ENCODE measurements at regions not wholly inside any gene's neighbourhood (a gene's known extent, or its start where the extent isn't known, plus 50 kb on each side); places are given as distances from the start of the nearest gene placed in this dataset.
"Not testable (repeated sequence)": the region's sequence is repeated elsewhere in the genome, so short reads cannot be mapped to it uniquely, and the experiment has no call there.

- DNase-seq (no peak), ATAC-seq (no peak)
- Histone ChIP-seq H3K4me1 (no peaks in the 10 kb centered on the region), H3K27me3 (peaks cover 0 to 39% (median 2%) of the 10 kb centered on the region in 9 donors), H3K4me3 (no peak overlapping the region), H3K27ac (no peak overlapping the region), H3K9me3 (peaks cover 0 to 15% (median 0%) of the 10 kb centered on the region in 12 donors), H3K36me3 (no peaks in the 10 kb centered on the region)
- TF ChIP-seq CTCF (IDR thresholded peaks at IDR 0.05) (peak in 4 of 12 donors; percentile 8 to 30 (median 18)), POLR2A (IDR thresholded peaks at IDR 0.05) (no peak)
- intact Hi-C loops (cut with DNase I): no loop called here
Measured at GRCh38 chr11:134592391-134592990, 180.4 kb upstream of the B3GAT1 start.

DNA sequence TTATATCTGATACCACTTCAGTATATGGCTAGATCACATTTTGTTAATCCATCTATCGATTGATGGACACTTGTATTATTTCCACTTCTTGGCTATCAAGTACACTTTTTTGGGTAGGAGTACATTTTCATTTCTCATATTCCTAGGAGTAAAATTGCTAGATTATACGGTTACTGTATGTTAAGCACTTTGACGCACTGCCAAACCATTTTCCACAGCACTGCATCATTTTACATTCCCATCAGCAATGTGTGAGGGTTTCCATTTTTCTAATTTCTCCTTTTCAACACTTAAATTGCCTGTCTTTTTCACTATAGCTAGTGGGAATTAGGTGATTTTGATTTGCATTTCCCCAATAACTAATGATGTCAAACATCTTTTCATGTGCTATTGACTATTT, 179.3 kb upstream of the B3GAT1 start:
- DNase-seq: no peak
- ATAC-seq: no peak
- Histone ChIP-seq H3K9me3 (peaks cover 0 to 15% (median 0%) of the 10 kb centered on the region in 12 donors), H3K27me3 (peaks cover 0 to 39% (median 2%) of the 10 kb centered on the region in 9 donors), H3K27ac (no peak overlapping the region), H3K36me3 (no peaks in the 10 kb centered on the region), H3K4me1 (no peaks in the 10 kb centered on the region), H3K4me3 (no peak overlapping the region)
- intact Hi-C loops (cut with DNase I): no loop called here
- TF ChIP-seq CTCF (IDR thresholded peaks at IDR 0.05) (no peak), POLR2A (IDR thresholded peaks at IDR 0.05) (no peak)
- WGBS, 4 donors: 86 to 89% (median 87%) methylated on average over 3 of the region's 3 CpGs

GRCh38 chr11:134589129-134589528, 177.1 kb upstream of the B3GAT1 start:
- WGBS, 4 donors: 59 to 72% (median 65%) methylated on average over 5 of the region's 5 CpGs

GRCh38 chr11:134588460-134589110, 176.5 kb upstream of the B3GAT1 start:
- intact Hi-C loops (cut with DNase I): loop anchor here in 1 of 10 donors (10.0 kb wide), 1 partner anchor 224 kb away; no protein-coding TSS in a partner anchor
- peaks cover 0 to 32% (median 2%) of the 10 kb centered on the region in 9 donors for H3K27me3 ChIP-seq
- not testable (repeated sequence) for ATAC-seq, H3K27ac ChIP-seq, H3K36me3 ChIP-seq, DNase-seq, H3K4me3 ChIP-seq
- WGBS, 4 donors: 78 to 85% (median 82%) methylated on average over 17 to 20 of the region's 20 CpGs
- peaks cover 0 to 13% (median 0%) of the 10 kb centered on the region in 12 donors for H3K9me3 ChIP-seq
- H3K4me1 ChIP-seq: peaks cover 0 to 21% (median 9%) of the 10 kb centered on the region in 12 donors

More at GRCh38 chr11:134589129-134589528, 177.1 kb upstream of the B3GAT1 start:
- TF ChIP-seq CTCF (IDR thresholded peaks at IDR 0.05): no peak
- no peak for TF ChIP-seq POLR2A (IDR thresholded peaks at IDR 0.05)
- no peaks in the 10 kb centered on the region for H3K36me3 ChIP-seq
- H3K27me3 ChIP-seq: peaks cover 0 to 33% (median 2%) of the 10 kb centered on the region in 9 donors
- no peak for ATAC-seq
- H3K4me1 ChIP-seq: peaks cover 0 to 18% (median 6%) of the 10 kb centered on the region in 12 donors
- no peak for DNase-seq
- intact Hi-C loops (cut with DNase I): loop anchor here in 1 of 10 donors (10.0 kb wide), 1 partner anchor 224 kb away; no protein-coding TSS in a partner anchor
- H3K9me3 ChIP-seq: peaks cover 0 to 15% (median 0%) of the 10 kb centered on the region in 12 donors
- no peak overlapping the region for H3K4me3 ChIP-seq
- H3K27ac ChIP-seq: no peak overlapping the region

Measured in heart left ventricle (tissue), 16 donors.